Kidney epithelial cell (primary cell): ENCODE measurements at regions not wholly inside any gene's neighbourhood (a gene's known extent, or its start where the extent isn't known, plus 50 kb on each side); places are given as distances from the start of the nearest gene placed in this dataset.
A peak's percentile ranks its signal among the peaks of the same experiment; 100 is the strongest.

Experiments
- DNase-seq: peaks from one replicate; pipeline ENCODE4 v3.0.0-alpha.2; 2010; ENCODE audit warnings: low read depth
- H3K27me3 ChIP-seq: 2 replicates; pipeline ENCODE4 v1.6.0; 2011; ENCODE audit warnings: low read length; ENCODE audit not compliant: control insufficient read depth, insufficient read depth
- H3K36me3 ChIP-seq: 2 replicates; pipeline ENCODE4 v1.5.1; 2011; ENCODE audit warnings: low read length; ENCODE audit not compliant: control insufficient read depth, insufficient read depth
- H3K4me3 ChIP-seq: 2 replicates; pipeline ENCODE4 v1.5.1; 2011; ENCODE audit warnings: low read depth, mild to moderate bottlenecking, control low read depth, low read length
- CTCF ChIP-seq: IDR thresholded peaks from 2 replicates; pipeline ENCODE4 v1.5.1; 2011; ENCODE audit warnings: mild to moderate bottlenecking, moderate library complexity, low read length, control low read depth, inconsistent platforms; ENCODE audit not compliant: insufficient read depth, poor library complexity, severe bottlenecking

DNA sequence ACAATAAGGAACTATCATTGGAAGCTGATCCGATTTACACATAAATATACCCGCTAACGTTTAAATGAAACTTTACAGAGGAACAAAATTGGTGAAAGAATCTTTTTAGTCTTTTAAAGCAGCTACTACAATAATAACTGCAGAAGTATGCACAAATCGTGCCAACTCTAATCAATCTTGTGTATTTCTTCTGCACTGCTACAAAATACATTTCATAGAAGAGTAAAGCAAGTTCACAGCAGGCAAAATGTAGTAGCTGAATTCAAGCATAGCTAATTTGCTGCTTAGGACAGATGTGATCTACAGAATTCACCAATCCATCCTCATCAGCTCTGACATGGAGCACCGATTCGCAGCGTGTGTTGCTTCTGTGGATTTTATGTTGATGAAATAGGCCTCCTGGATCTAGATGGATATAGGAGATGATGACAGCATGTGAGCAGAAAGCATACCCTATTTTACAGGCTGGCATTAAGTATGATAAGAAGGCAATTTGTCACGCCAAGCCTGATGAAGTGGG lies 367.3 kb upstream of the FGF13 start:
- no peak for TF ChIP-seq CTCF
- no peaks in the 10 kb centered on the region for H3K27me3 ChIP-seq
- H3K36me3 ChIP-seq: no peaks in the 10 kb centered on the region
- no peak overlapping the region for H3K4me3 ChIP-seq
- no peak for DNase-seq

DNA sequence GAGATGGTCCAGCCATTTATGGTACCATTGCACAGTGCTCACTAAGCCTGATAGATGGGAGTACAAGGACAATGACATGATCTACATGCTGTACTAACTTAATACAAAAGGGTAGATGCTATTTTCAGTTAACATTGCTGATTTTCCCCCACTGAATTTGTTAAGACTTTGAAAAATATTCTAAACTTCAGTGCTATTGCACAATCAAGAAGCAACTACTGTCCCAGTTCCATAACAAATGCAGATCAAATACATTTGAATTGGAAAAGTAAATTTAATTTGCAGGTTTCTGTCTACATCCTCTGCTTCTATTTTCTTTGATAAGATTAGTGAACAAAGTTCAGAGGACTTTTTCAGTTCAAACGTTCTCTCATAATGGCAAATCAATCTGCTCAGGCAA lies 366.8 kb upstream of the FGF13 start:
- Histone ChIP-seq H3K36me3 (no peaks in the 10 kb centered on the region), H3K4me3 (no peak overlapping the region), H3K27me3 (no peaks in the 10 kb centered on the region)
- no peak for DNase-seq
- TF ChIP-seq CTCF: no peak

DNA sequence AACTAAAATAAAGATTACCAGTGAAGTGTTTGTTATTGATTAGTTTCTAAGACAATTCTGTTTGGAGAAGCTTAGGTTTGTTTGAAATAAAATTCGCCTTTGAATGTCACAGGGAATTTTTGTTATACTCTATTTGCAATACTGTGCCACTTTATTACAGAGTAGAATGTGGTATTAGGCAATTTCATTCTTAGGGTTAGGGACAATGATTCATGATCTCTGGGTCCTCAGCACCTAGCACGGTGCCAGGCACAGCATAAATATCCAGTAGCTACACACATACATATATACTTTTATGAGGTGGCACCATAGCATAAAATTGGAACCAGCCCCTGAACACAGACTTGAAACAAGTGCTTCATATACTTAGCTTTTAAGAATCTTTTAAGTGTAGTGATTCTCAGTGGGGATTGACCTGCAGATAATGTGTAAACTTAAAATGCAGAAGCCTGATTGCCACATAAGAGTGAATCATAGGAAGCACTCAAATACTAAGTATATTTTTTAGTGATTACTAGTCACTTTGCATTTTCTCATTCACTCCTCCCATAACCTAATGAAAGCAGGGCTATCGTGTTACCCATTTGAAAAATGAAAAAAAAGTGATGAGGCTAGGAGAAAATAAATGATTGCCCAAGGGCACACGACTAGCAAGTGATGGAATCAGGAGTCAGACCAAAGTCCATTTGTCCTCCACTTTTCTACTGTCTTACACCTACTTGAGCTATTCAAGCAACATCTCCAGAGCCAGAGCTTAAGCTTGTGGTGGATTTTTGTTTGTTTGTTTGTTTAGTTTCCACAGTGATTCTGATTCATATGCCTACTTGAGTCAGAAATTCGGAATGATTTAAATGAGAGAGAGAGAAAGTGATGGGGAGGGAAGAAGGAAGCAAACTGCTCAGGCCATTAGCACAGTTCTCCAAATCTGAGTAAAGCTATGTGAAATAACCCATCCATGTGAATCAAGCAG lies 366.0 kb upstream of the FGF13 start:
- Histone ChIP-seq H3K27me3 (no peaks in the 10 kb centered on the region), H3K4me3 (no peak overlapping the region), H3K36me3 (no peaks in the 10 kb centered on the region)
- peak; percentile 12 for DNase-seq
- no peak for TF ChIP-seq CTCF

- TF ChIP-seq CTCF: no peak
- Histone ChIP-seq H3K4me3 (no peak overlapping the region), H3K27me3 (no peaks in the 10 kb centered on the region), H3K36me3 (no peaks in the 10 kb centered on the region)
- DNase-seq: no peak
Measured at GRCh38 chrX:139063364-139063763, 351.8 kb upstream of the FGF13 start.

DNA sequence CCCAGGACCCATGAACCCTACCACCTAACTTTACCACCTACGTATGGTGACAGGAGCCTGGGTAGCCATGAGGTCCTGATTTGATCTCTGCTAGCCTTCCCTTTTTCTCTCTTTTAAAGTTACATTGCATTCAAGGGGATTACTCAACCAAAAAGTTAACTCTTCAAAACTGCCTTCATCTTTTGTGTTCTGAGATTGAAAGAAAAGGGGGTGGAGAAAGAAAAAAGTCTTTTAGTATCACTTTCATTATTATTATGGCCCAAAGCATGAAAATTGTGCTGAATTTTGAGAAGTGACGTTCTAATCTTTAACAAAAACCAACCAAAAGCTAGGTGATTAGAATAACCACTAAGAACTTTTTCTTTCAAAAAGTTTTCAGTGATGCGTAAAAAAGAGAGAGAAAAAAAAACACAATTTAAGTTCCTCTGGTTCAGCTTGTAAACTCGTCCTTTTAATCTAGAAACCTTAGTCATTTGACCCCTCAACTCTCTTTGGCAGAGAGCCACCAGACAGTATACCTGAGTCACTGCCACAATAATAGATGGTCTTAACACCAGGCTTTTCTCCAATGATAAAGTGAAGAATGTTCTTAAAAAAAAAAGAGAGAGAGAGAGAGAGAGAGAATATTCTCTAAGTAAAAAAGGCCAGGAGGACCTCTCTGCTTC lies 347.4 kb upstream of the FGF13 start:
- no peaks in the 10 kb centered on the region for H3K36me3 ChIP-seq
- peak; percentile 64 for DNase-seq
- no peaks in the 10 kb centered on the region for H3K27me3 ChIP-seq
- TF ChIP-seq CTCF: no peak
- H3K4me3 ChIP-seq: no peak overlapping the region
